VCaP (cell line): ENCODE measurements at regions not wholly inside any gene's neighbourhood (a gene's known extent, or its start where the extent isn't known, plus 50 kb on each side); places are given as distances from the start of the nearest gene placed in this dataset.

Experiments used
- H3K27ac ChIP-seq: fragments of 450-650 bp; 2 replicates; pipeline ENCODE4 v1.5.1; 2017
- TF ChIP-seq, protein P1 (sequence below): fragments of 450-650 bp; conservative IDR thresholded peaks from 2 replicates; pipeline ENCODE4 v1.5.1; 2017; ENCODE audit warnings: mild to moderate bottlenecking, moderate library complexity

DNA sequence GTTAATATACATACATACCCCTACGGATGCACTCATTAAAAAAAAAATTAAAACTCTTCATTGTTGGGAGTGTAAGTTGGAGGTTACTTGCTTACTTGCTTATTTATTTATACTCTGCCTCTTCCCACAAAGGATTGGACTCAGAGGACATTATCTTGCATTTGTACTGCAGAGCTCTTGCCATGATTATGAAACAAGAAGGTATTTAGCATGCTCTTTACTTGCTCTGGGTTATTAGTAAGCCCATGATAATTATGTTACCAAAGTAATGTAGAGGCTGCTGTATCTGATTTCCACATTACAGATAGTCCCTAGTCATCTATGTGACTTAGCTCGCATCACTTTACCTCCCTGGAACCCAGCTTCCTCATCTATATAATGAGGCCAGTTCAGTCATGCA lies 355.1 kb upstream of the PTBP2 start:
- no peak overlapping the region for H3K27ac ChIP-seq
- TF ChIP-seq, protein P1, sequence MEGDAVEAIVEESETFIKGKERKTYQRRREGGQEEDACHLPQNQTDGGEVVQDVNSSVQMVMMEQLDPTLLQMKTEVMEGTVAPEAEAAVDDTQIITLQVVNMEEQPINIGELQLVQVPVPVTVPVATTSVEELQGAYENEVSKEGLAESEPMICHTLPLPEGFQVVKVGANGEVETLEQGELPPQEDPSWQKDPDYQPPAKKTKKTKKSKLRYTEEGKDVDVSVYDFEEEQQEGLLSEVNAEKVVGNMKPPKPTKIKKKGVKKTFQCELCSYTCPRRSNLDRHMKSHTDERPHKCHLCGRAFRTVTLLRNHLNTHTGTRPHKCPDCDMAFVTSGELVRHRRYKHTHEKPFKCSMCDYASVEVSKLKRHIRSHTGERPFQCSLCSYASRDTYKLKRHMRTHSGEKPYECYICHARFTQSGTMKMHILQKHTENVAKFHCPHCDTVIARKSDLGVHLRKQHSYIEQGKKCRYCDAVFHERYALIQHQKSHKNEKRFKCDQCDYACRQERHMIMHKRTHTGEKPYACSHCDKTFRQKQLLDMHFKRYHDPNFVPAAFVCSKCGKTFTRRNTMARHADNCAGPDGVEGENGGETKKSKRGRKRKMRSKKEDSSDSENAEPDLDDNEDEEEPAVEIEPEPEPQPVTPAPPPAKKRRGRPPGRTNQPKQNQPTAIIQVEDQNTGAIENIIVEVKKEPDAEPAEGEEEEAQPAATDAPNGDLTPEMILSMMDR: no peak

DNA sequence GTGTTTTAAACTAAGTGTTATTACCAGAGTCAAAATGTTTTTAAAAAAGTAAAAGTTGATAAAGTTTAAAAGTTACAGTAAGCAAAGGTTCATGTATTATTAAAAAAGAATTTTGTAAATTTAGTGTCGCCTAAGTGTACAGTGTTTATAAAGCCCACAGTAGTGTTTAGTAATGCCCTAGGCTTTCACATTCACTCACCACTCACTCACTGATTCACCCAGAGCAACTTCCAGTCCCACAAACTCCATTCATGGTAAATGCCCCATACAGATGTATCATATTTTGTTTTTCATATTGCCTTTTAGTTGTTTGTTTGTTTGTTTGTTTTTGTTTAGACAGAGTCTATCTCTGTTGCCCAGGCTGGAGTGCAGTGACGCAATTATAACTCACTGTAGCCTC lies 353.8 kb upstream of the PTBP2 start:
- TF ChIP-seq, protein P1: no peak
- no peak overlapping the region for H3K27ac ChIP-seq

DNA sequence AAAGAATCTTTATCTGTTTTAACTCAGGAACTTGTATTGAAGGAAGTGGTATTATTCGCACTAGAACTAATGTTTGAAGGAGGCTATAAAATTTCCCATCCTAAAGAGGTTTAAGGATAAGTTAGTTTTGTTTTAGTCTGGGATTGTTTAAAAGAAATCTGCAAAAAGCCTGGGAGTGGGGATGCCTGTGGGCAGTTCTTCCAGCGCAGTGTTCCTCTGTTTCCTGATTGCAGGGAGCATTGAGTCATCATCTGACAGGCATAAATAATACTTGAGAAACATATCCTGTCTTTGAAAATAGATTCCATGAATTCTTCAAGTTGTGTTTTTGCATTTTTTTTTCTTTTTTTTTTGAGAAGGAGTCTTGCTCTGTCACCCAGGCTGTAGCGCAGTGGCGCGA lies 350.8 kb upstream of the PTBP2 start:
- TF ChIP-seq, protein P1: no peak
- H3K27ac ChIP-seq: no peak overlapping the region

DNA sequence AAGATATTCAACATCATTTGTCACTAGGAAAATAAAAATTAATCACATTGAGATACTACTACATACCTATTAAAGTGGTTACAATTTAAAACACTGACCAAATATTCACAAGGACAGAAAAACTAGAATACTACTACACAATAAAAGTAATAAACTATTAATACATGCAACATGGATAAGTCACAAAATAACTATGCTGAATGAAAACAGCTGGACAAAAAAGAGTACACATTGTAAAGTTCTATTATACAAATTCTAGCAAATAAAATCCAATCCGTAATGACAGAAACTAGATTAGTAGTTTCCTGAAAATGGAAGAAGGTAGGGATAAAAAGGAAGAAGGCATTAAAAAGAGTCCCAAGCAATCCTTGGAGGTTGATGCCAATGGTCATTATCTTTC lies 348.7 kb upstream of the PTBP2 start:
- TF ChIP-seq, protein P1: no peak
- H3K27ac ChIP-seq: no peak overlapping the region

DNA sequence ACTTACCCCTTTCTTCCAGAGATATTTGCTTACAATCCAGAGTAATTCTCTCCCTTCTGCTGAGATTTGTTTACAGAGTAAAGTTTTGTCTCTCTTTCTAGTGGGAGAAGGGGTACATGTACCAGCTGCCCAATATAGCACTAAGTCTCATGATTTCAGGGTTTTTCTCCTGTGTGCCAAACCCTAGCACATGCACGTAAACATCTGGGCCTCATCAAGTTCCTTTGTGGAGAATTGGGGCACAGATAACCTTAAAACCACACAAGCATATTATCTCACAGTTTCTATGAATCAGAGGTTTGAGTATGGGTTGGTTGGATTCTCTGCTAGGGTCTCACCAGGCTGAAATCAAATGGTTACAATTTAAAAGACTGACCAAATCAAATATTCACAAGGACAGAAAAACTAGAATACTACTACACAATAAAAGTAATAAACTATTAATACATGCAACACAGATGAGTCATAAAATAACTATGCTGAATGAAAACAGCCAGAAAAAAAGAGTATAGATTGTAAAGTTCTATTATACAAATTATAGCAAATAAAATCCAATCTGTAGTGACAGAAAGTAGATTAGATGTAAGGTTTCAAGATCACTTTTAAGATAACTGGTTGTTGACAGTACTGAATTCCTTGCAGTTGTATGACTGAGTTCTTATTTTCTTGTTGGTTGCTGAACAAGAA lies 347.4 kb upstream of the PTBP2 start:
- no peak overlapping the region for H3K27ac ChIP-seq
- TF ChIP-seq, protein P1: no peak

DNA sequence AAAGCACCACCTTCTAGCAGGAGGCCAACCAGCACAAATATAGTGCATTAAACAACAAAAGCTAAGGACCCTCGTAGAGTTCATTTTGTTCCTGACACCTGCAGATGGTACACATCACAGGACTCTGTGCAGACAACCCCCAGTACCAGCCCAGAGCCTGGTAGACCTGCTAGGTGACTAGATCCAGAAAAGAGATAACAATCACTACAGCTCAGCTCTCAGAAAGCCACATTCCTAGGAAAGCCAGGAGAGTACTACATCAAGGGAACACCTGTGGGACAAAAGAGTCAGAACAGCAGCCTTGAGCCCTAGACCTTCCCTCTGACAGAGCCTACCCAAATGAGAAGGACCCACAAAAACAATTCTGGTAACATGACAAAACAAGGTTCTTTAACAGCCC lies 344.7 kb upstream of the PTBP2 start:
- TF ChIP-seq, protein P1: no peak
- no peak overlapping the region for H3K27ac ChIP-seq

DNA sequence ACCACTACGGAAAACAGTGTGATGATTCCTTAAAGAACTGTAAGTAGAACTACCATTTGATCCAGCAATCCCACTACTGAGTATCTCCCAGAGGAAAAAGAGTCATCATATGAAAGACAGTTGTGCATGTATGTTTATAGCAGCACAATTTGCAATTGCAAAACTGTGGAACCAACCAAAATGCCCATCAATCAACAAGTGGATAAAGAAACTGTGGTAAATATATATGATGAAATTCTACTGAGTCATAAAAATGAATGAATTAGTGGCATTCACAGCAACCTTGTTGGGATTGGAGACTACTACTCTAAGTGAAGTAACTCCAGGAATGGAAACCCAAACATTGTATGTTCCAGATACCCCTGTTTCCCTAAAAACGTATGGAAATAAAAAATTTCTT lies 337.0 kb upstream of the PTBP2 start:
- no peak overlapping the region for H3K27ac ChIP-seq
- TF ChIP-seq, protein P1: no peak
